GM12891 (cell line): ENCODE measurements at regions not wholly inside any gene's neighbourhood (a gene's known extent, or its start where the extent isn't known, plus 50 kb on each side); places are given as distances from the start of the nearest gene placed in this dataset.

ENCODE experiments used
- PAX5 ChIP-seq: IDR thresholded peaks from 2 replicates; pipeline ENCODE4 v1.6.1; 2011; ENCODE audit warnings: low read length, moderate library complexity, mild to moderate bottlenecking; ENCODE audit not compliant: insufficient read depth, severe bottlenecking
- POLR2A ChIP-seq: IDR thresholded peaks from 2 replicates; pipeline ENCODE4 v1.6.1; 2011; ENCODE audit warnings: low read depth, low read length, control low read depth
- POLR2AphosphoS5 ChIP-seq: IDR thresholded peaks from 2 replicates; pipeline ENCODE4 v1.6.1; 2011; ENCODE audit warnings: low read depth, low read length, control low read depth
- TAF1 ChIP-seq: IDR thresholded peaks from 2 replicates; pipeline ENCODE4 v1.6.1; 2011; ENCODE audit warnings: low read depth, low read length, control low read depth

GRCh38 chr12:92398565-92399309, 253.1 kb upstream of the BTG1 start:
- TF ChIP-seq POLR2A (no peak), POLR2AphosphoS5 (no peak), TAF1 (no peak), PAX5 (no peak)
